GM13977 (cell line): ENCODE measurements at regions not wholly inside any gene's neighbourhood (a gene's known extent, or its start where the extent isn't known, plus 50 kb on each side); places are given as distances from the start of the nearest gene placed in this dataset.

ENCODE experiments used
- DNase-seq: peaks from one replicate; pipeline ENCODE4 v3.0.0; 2012; ENCODE audit warnings: low spot score
- CTCF ChIP-seq: IDR thresholded peaks from 2 replicates; pipeline ENCODE4 v1.5.1; 2012; ENCODE audit warnings: mild to moderate bottlenecking, control low read depth; ENCODE audit not compliant: insufficient read depth; ENCODE audit errors: extremely low read depth, missing control alignments
- in situ Hi-C: fragments of 300-500 bp; cut with MboI; formaldehyde crosslinking; loops from one replicate; pipeline ENCODE4 v1.12.0; 2022; ENCODE audit warnings: low sequenced_read_pairs, low pct_unique_long_range_greater_than_20kb, mixed read lengths, inconsistent platforms; ENCODE audit not compliant: unreplicated experiment

- DNase-seq, result no peak
- in situ Hi-C loops, result no loop called here
- no peak for TF ChIP-seq CTCF
Measured at GRCh38 chr5:68445257-68446069, 229.9 kb downstream of the PIK3R1 start.

GRCh38 chr5:68446070-68446357 lies 230.5 kb downstream of the PIK3R1 start:
- DNase-seq, result no peak
- no peak for TF ChIP-seq CTCF
- in situ Hi-C loops, result no loop called here

GRCh38 chr5:68446487-68446894 lies 230.9 kb downstream of the PIK3R1 start:
- TF ChIP-seq CTCF, result no peak
- peak; percentile 57 for DNase-seq
- in situ Hi-C loops, result no loop called here

- DNase-seq, result no peak
- in situ Hi-C loops, result no loop called here
- no peak for TF ChIP-seq CTCF
Measured at GRCh38 chr5:68447136-68447929, 231.8 kb downstream of the PIK3R1 start.

- no peak for TF ChIP-seq CTCF
- DNase-seq, result no peak
- in situ Hi-C loops, result no loop called here
Measured at GRCh38 chr5:68449380-68449779, 233.8 kb downstream of the PIK3R1 start.

GRCh38 chr5:68450245-68450852 lies 234.8 kb downstream of the PIK3R1 start:
- in situ Hi-C loops, result no loop called here
- no peak for DNase-seq
- TF ChIP-seq CTCF, result no peak
